ENCODE measurements at regions not wholly inside any gene's neighbourhood (a gene's known extent, or its start where the extent isn't known, plus 50 kb on each side); places are given as distances from the start of the nearest gene placed in this dataset.

- ChIA-PET CTCF (ENCODE audit: low intra/inter-chr PET ratio, low total read pairs) (no interaction called here), POLR2A (no interaction called here)
- BruUV-seq (replicated peaks): no TSS peak
- Histone ChIP-seq H4K20me1 (ENCODE audit: insufficient read depth, low read length) (no peaks in the 10 kb centered on the region), H3K36me3 (replicated peaks in 1 of 2; ENCODE audit: control insufficient read depth in 1 of 2, insufficient read depth in 2 of 2, low read length in 2 of 2) (no peaks in the 10 kb centered on the region), H3K9me3 (ENCODE audit: low read length) (no peaks in the 10 kb centered on the region), H3K27me3 (ENCODE audit: control insufficient read depth in 1 of 2, insufficient read depth in 2 of 2, low read length in 2 of 2) (no peaks in the 10 kb centered on the region), H3K4me2 (ENCODE audit: low read depth, low read length) (no peak overlapping the region), H3K4me1 (ENCODE audit: insufficient read depth, low read length) (no peaks in the 10 kb centered on the region), H3K4me3 (replicated peaks in 1 of 3; ENCODE audit: insufficient read depth in 1 of 3, low read depth in 2 of 3, low read length in 3 of 3) (no peak overlapping the region), H3K79me2 (ENCODE audit: insufficient read depth, low read length) (no peaks in the 10 kb centered on the region), H3K9ac (ENCODE audit: insufficient read depth, low read depth, low read length) (no peak overlapping the region), H2AFZ (ENCODE audit: low read length) (no peak overlapping the region), H3K27ac (ENCODE audit: extremely low read length, insufficient read depth, low read length) (no peak overlapping the region)
- intact Hi-C loops (cut with micrococcal nuclease; ENCODE audit: unreplicated experiment): no loop called here
- FAIRE-seq: no peak
- TF ChIP-seq SRF (IDR thresholded peaks at IDR 0.05; ENCODE audit: low read depth, low read length) (no peak), NFYC (CRISPR knock-in tag; IDR thresholded peaks at IDR 0.05) (no peak), TFE3 (CRISPR knock-in tag; IDR thresholded peaks at IDR 0.05) (no peak), PHF5A (CRISPR knock-in tag; IDR thresholded peaks at IDR 0.05; ENCODE audit: low read depth, unreplicated experiment) (no peak), ZNF337 (CRISPR knock-in tag; IDR thresholded peaks at IDR 0.05; ENCODE audit: borderline replicate concordance, low read depth) (no peak), POLR2AphosphoS5 (IDR thresholded peaks at IDR 0.05; ENCODE audit: low read depth, low read length) (no peak), CC2D1A (CRISPR knock-in tag; IDR thresholded peaks at IDR 0.05) (no peak), TFAP4 (IDR thresholded peaks at IDR 0.05; ENCODE audit: borderline replicate concordance, low read depth) (no peak), RBM39 (IDR thresholded peaks at IDR 0.05; ENCODE audit: low read depth, low read length, poor library complexity, severe bottlenecking) (no peak), ZFP36L1 (CRISPR knock-in tag; IDR thresholded peaks at IDR 0.05) (no peak), PRDM15 (CRISPR knock-in tag; IDR thresholded peaks at IDR 0.05) (no peak), ZNF503 (CRISPR knock-in tag; IDR thresholded peaks at IDR 0.05) (no peak), SP1 (IDR thresholded peaks at IDR 0.05) (no peak), SP1 (CRISPR knock-in tag; IDR thresholded peaks at IDR 0.05) (no peak), ZNF44 (CRISPR knock-in tag; IDR thresholded peaks at IDR 0.05) (no peak), ZNF724P (CRISPR knock-in tag; IDR thresholded peaks at IDR 0.05; ENCODE audit: borderline replicate concordance) (no peak), ZNF816 (CRISPR knock-in tag; IDR thresholded peaks at IDR 0.05; ENCODE audit: borderline replicate concordance) (no peak), ZNF441 (CRISPR knock-in tag; IDR thresholded peaks at IDR 0.05; ENCODE audit: borderline replicate concordance) (no peak), SUZ12 (IDR thresholded peaks at IDR 0.05; ENCODE audit: low read depth, low read length) (no peak), SNAI1 (CRISPR knock-in tag; IDR thresholded peaks at IDR 0.05; ENCODE audit: borderline replicate concordance) (no peak)
- in situ Hi-C loops (cut with HindIII; ENCODE audit: extremely low pct_ligation_motif_present, low pct_unique_long_range_greater_than_20kb): no loop called here
- no peak for DNase-seq (ENCODE audit: low spot score)
- WGBS (ENCODE audit: low lambda C conversion rate): 32% methylated on average over 6 of the region's 6 CpGs
- no peak for ATAC-seq
These were observed 219.5 kb downstream of the KLHL28 start for GRCh38 chr14:44742202-44742601.

Measured in HepG2 (cell line).